NB4 (cell line): ENCODE measurements at regions not wholly inside any gene's neighbourhood (a gene's known extent, or its start where the extent isn't known, plus 50 kb on each side); places are given as distances from the start of the nearest gene placed in this dataset.

Experiments used
- POLR2A ChIP-seq: IDR thresholded peaks from 2 replicates; pipeline ENCODE4 v1.6.1; 2011; ENCODE audit warnings: mild to moderate bottlenecking; ENCODE audit not compliant: insufficient read length; ENCODE audit errors: extremely low read depth
- TF ChIP-seq, protein P1 (sequence below): IDR thresholded peaks from one replicate; pipeline ENCODE4 v1.5.1; 2012; ENCODE audit warnings: low read depth, low read length

DNA sequence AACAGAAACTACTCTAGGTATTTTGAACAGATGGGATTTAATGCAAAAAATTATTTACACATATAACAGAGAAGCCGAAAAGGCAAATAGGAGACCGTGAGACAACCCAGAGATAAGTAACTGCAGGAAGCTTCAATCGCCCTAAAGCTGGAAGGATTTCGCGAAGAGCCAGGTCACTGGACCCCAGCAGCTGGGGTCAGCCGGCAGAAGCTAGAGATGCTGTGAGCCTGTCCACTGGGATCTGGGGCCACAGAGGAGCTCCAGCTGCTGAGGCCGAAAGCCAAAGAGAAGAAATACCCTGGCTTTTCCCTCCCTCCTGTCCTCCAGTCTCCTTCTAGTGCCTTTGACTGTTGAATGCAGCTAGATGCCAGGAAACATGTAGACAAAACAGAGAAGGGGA is 192.8 kb upstream of the BCOR start:
- TF ChIP-seq, protein P1, sequence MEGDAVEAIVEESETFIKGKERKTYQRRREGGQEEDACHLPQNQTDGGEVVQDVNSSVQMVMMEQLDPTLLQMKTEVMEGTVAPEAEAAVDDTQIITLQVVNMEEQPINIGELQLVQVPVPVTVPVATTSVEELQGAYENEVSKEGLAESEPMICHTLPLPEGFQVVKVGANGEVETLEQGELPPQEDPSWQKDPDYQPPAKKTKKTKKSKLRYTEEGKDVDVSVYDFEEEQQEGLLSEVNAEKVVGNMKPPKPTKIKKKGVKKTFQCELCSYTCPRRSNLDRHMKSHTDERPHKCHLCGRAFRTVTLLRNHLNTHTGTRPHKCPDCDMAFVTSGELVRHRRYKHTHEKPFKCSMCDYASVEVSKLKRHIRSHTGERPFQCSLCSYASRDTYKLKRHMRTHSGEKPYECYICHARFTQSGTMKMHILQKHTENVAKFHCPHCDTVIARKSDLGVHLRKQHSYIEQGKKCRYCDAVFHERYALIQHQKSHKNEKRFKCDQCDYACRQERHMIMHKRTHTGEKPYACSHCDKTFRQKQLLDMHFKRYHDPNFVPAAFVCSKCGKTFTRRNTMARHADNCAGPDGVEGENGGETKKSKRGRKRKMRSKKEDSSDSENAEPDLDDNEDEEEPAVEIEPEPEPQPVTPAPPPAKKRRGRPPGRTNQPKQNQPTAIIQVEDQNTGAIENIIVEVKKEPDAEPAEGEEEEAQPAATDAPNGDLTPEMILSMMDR: no peak
- no peak for TF ChIP-seq POLR2A
